ENCODE measurements at regions not wholly inside any gene's neighbourhood (a gene's known extent, or its start where the extent isn't known, plus 50 kb on each side); places are given as distances from the start of the nearest gene placed in this dataset.

DNA sequence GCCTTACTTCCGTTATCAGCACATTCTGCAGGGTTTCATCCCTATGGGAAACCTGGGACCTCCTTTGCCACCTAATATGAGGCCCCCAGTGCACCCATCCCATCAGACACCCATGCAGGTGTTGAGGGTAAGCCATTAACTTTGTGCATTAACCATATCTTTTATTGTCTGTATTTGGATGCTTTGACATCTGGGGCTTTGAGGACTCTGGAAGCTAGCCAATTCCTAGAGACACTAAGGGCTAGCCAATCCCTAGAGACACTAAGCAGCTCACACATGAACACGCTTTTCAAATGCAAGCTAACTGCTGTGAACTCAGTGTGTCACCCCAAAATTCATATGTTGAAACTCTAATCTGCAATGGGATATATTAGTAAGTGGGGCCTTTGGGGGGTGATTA lies 272.5 kb upstream of the COBL start:
- ChIA-PET POLR2A (ENCODE audit: partially characterized antibody) (no interaction called here), CTCF (ENCODE audit: partially characterized antibody) (no interaction called here)
- no peak overlapping the region for H3K23ac ChIP-seq (ENCODE audit: insufficient read length)
- peaks cover 0 to 2% (median 0%) of the 10 kb centered on the region in 4 experiments; a peak in 2 of 7 replicates for H3K27me3 ChIP-seq (replicated peaks in 1 of 4; ENCODE audit: control insufficient read depth in 3 of 4, extremely low read depth in 1 of 4, insufficient read depth in 3 of 4, low read length in 3 of 4)
- no peak for FAIRE-seq
- no peaks in the 10 kb centered on the region for H3K4me1 ChIP-seq (replicated peaks in 1 of 4; ENCODE audit: control insufficient read depth in 3 of 4, insufficient read depth in 4 of 4, low read length in 3 of 4)
- H3K4ac ChIP-seq (replicated peaks; ENCODE audit: insufficient read length, low read depth, low read length) = no peak overlapping the region
- H2AK5ac ChIP-seq (ENCODE audit: low read depth, low read length) = no peak overlapping the region
- no peak overlapping the region for H4K5ac ChIP-seq (ENCODE audit: insufficient read length, low read depth, low read length)
- H2BK5ac ChIP-seq (ENCODE audit: low read depth, low read length) = no peak overlapping the region
- H2BK15ac ChIP-seq (ENCODE audit: low read length) = no peak overlapping the region
- H3K4me3 ChIP-seq (ENCODE audit: extremely low read depth in 1 of 4, insufficient read depth in 2 of 4, low read depth in 3 of 4, low read length in 4 of 4) = no peak overlapping the region
- no peaks in the 10 kb centered on the region for H3K23me2 ChIP-seq (ENCODE audit: low read depth, low read length)
- H3K36me3 ChIP-seq (ENCODE audit: control insufficient read depth in 2 of 4, insufficient read depth in 4 of 4, low read length in 3 of 4) = no peaks in the 10 kb centered on the region
- H4K91ac ChIP-seq (replicated peaks; ENCODE audit: insufficient read length, low read length) = no peak overlapping the region
- H3K14ac ChIP-seq (ENCODE audit: insufficient read length) = no peak overlapping the region
- no peaks in the 10 kb centered on the region for H3K79me1 ChIP-seq (ENCODE audit: low read depth, low read length)
- no peak overlapping the region for H2BK20ac ChIP-seq (ENCODE audit: low read length)
- H3K79me2 ChIP-seq (ENCODE audit: control insufficient read depth in 1 of 2, insufficient read depth in 2 of 2, low read length in 2 of 2) = no peaks in the 10 kb centered on the region
- H3K4me2 ChIP-seq (ENCODE audit: insufficient read depth in 1 of 2, low read depth in 2 of 2, low read length in 2 of 2) = no peak overlapping the region
- peaks cover 0 to 3% of the 10 kb centered on the region in 2 experiments; a peak in 1 of 4 replicates for H3K9me3 ChIP-seq (ENCODE audit: insufficient read depth in 2 of 2, low read depth in 1 of 2, low read length in 1 of 2)
- DNase-seq (ENCODE audit: low read depth in 1 of 2, low spot score in 2 of 2) = no peak
- H3K56ac ChIP-seq (replicated peaks; ENCODE audit: insufficient read length, low read depth, low read length) = no peak overlapping the region
- no peak overlapping the region for H3K18ac ChIP-seq (ENCODE audit: extremely low read depth, low read length)
- 93% methylated on average over 2 of the region's 2 CpGs; no CpG with 5 or more reads in 1 of the 2 experiments for WGBS, 2 experiments (ENCODE audit: extremely low coverage in 1 of 2, insufficient coverage in 1 of 2, insufficient read length in 1 of 2, insufficient replicate concordance in 2 of 2, low coverage in 1 of 2, low lambda C conversion rate in 2 of 2, missing lambda C conversion rate in 1 of 2)
- TF ChIP-seq KDM4A (IDR thresholded peaks at IDR 0.05; ENCODE audit: low read depth, low read length, severe bottlenecking) (no peak), GTF2F1 (IDR thresholded peaks at IDR 0.05; ENCODE audit: borderline replicate concordance, low read depth, low read length) (no peak), POU5F1 (IDR thresholded peaks at IDR 0.05; ENCODE audit: low read depth, low read length) (no peak), NRF1 (IDR thresholded peaks at IDR 0.05; ENCODE audit: low read depth, low read length) (no peak), TAF7 (optimal IDR thresholded peaks at IDR 0.05; ENCODE audit: borderline replicate concordance, low read depth, low read length) (no peak)
- H2BK120ac ChIP-seq (replicated peaks; ENCODE audit: low read depth, low read length) = no peak overlapping the region
- no peak overlapping the region for H3K9ac ChIP-seq (replicated peaks in 1 of 4; ENCODE audit: extremely low read depth in 1 of 4, low read depth in 3 of 4, low read length in 3 of 4)
- no peaks in the 10 kb centered on the region for H4K20me1 ChIP-seq (replicated peaks in 1 of 2; ENCODE audit: control insufficient read depth in 1 of 2, insufficient read depth in 2 of 2, low read length in 2 of 2)
- no peak overlapping the region for H2AFZ ChIP-seq (ENCODE audit: low read length)
- no peak overlapping the region for H2BK12ac ChIP-seq (ENCODE audit: low read depth, low read length)
- no peak overlapping the region for H4K8ac ChIP-seq (ENCODE audit: extremely low read depth, insufficient read depth, low read length)
- H3K27ac ChIP-seq (ENCODE audit: low read depth, low read length) = no peak overlapping the region

All from H1 (cell line).